H9 (cell line): ENCODE measurements at regions not wholly inside any gene's neighbourhood (a gene's known extent, or its start where the extent isn't known, plus 50 kb on each side); places are given as distances from the start of the nearest gene placed in this dataset.

ENCODE experiments used
- DNase-seq: peaks from one replicate; pipeline ENCODE4 v3.0.0-alpha.2; 2017
- H2AFZ ChIP-seq: one replicate; pipeline ENCODE4 v1.6.1; 2013; ENCODE audit warnings: mild to moderate bottlenecking, low read length, control low read depth, moderate library complexity
- H2AK5ac ChIP-seq: 2 replicates; pipeline ENCODE4 v1.6.1; 2013; ENCODE audit warnings: low read length, control low read depth, mixed read lengths; ENCODE audit not compliant: insufficient read length
- H2BK120ac ChIP-seq: one replicate; pipeline ENCODE4 v1.6.1; 2013; ENCODE audit warnings: low read depth, mild to moderate bottlenecking, low read length, control low read depth, inconsistent platforms; ENCODE audit not compliant: poor library complexity, severe bottlenecking
- H2BK12ac ChIP-seq: 2 replicates; pipeline ENCODE4 v1.6.1; 2013; ENCODE audit warnings: low read length, control low read depth, mixed read lengths, low read depth; ENCODE audit not compliant: insufficient read length
- H2BK15ac ChIP-seq: 2 replicates; pipeline ENCODE4 v1.6.1; 2013; ENCODE audit warnings: low read depth, low read length, control low read depth
- H2BK20ac ChIP-seq: one replicate; pipeline ENCODE4 v1.6.1; 2013; ENCODE audit warnings: low read depth, mild to moderate bottlenecking, low read length, control low read depth, inconsistent platforms; ENCODE audit not compliant: poor library complexity, severe bottlenecking
- H2BK5ac ChIP-seq: 2 replicates; pipeline ENCODE4 v1.6.1; 2013; ENCODE audit warnings: low read length, control low read depth, mixed read lengths; ENCODE audit not compliant: insufficient read length
- H3K14ac ChIP-seq: 2 replicates; pipeline ENCODE4 v1.6.1; 2013; ENCODE audit warnings: low read length, control low read depth; ENCODE audit not compliant: insufficient read depth
- H3K18ac ChIP-seq: 2 replicates; pipeline ENCODE4 v1.6.1; 2013; ENCODE audit warnings: low read depth, mild to moderate bottlenecking, mixed read lengths, low read length, control low read depth; ENCODE audit not compliant: insufficient read length
- H3K23ac ChIP-seq: 2 replicates; pipeline ENCODE4 v1.6.1; 2013; ENCODE audit warnings: low read length, control low read depth, mixed read lengths, low read depth; ENCODE audit not compliant: insufficient read length
- H3K23me2 ChIP-seq: 2 replicates; pipeline ENCODE4 v1.6.1; 2013; ENCODE audit warnings: low read depth, mild to moderate bottlenecking, mixed read lengths, low read length, control low read depth; ENCODE audit not compliant: insufficient read length, poor library complexity, severe bottlenecking
- H3K27ac ChIP-seq: 2 replicates; pipeline ENCODE4 v1.5.1; 2013; ENCODE audit warnings: low read length, control low read depth, mixed read lengths, low read depth; ENCODE audit not compliant: insufficient read length
- H3K27me3 ChIP-seq: 2 replicates; pipeline ENCODE4 v1.6.1; 2013; ENCODE audit warnings: low read length, control low read depth, inconsistent platforms; ENCODE audit not compliant: insufficient read depth
- H3K4ac ChIP-seq: 2 replicates; pipeline ENCODE4 v1.6.1; 2013; ENCODE audit warnings: low read depth, mild to moderate bottlenecking, control low read depth, inconsistent platforms, low read length, moderate library complexity
- H3K4me1 ChIP-seq: 2 replicates; pipeline ENCODE4 v1.6.1; 2013; ENCODE audit warnings: low read length, control low read depth, inconsistent platforms; ENCODE audit not compliant: insufficient read depth
- H3K4me2 ChIP-seq: 2 replicates; pipeline ENCODE4 v1.6.1; 2013; ENCODE audit warnings: low read length, control low read depth, mixed read lengths; ENCODE audit not compliant: insufficient read length, insufficient read depth
- H3K56ac ChIP-seq: 2 replicates; pipeline ENCODE4 v1.6.1; 2013; ENCODE audit warnings: low read depth, mild to moderate bottlenecking, mixed read lengths, low read length, control low read depth; ENCODE audit not compliant: insufficient read length
- H3K79me1 ChIP-seq: 2 replicates; pipeline ENCODE4 v1.6.1; 2013; ENCODE audit warnings: low read depth, mild to moderate bottlenecking, moderate library complexity, low read length, control low read depth, inconsistent platforms; ENCODE audit not compliant: insufficient read depth, poor library complexity, severe bottlenecking
- H3K79me2 ChIP-seq: 2 replicates; pipeline ENCODE4 v1.6.1; 2013; ENCODE audit warnings: low read length, control low read depth, inconsistent platforms; ENCODE audit not compliant: insufficient read depth
- H3K9ac ChIP-seq: 2 replicates; pipeline ENCODE4 v1.6.1; 2013; ENCODE audit warnings: low read length, control low read depth, mixed read lengths; ENCODE audit not compliant: insufficient read length; ENCODE audit errors: extremely low read depth
- H3K9me3 ChIP-seq: one replicate; pipeline ENCODE4 v1.6.1; 2013; ENCODE audit warnings: low read depth, low read length, inconsistent platforms; ENCODE audit not compliant: control insufficient read depth
- H3T11ph ChIP-seq: one replicate; pipeline ENCODE4 v1.6.1; 2013; ENCODE audit warnings: mild to moderate bottlenecking, low read length, control low read depth, inconsistent platforms
- H4K20me1 ChIP-seq: one replicate; pipeline ENCODE4 v1.6.1; 2013; ENCODE audit not compliant: control insufficient read depth, insufficient read length, insufficient read depth
- H4K5ac ChIP-seq: 2 replicates; pipeline ENCODE4 v1.6.1; 2013; ENCODE audit warnings: low read depth, mild to moderate bottlenecking, mixed read lengths, low read length, control low read depth; ENCODE audit not compliant: insufficient read length
- H4K8ac ChIP-seq: replicated peaks from 2 replicates; pipeline ENCODE4 v1.6.1; 2013; ENCODE audit warnings: low read length, control low read depth, mixed read lengths, low read depth; ENCODE audit not compliant: insufficient read length
- H4K91ac ChIP-seq: 2 replicates; pipeline ENCODE4 v1.6.1; 2013; ENCODE audit warnings: low read depth, mild to moderate bottlenecking, moderate library complexity, mixed read lengths, low read length, control low read depth; ENCODE audit not compliant: insufficient read length
- H3K27ac Mint-ChIP-seq, 3 experiments: 2 replicates in 2 of 3; 3 replicates in 1 of 3; pipeline ENCODE4 v1.8.0; 2020 to 2021; ENCODE audit warnings: mixed read lengths in 3 of 3, mild to moderate bottlenecking in 1 of 3, moderate library complexity in 1 of 3
- H3K27me3 Mint-ChIP-seq: 2 replicates; pipeline ENCODE4 v1.8.0; 2021; ENCODE audit warnings: low read depth, mild to moderate bottlenecking, moderate library complexity, mixed read lengths
- H3K36me3 Mint-ChIP-seq, 3 experiments: 2 replicates in 2 of 3; 3 replicates in 1 of 3; pipeline ENCODE4 v1.8.0; 2020 to 2021; ENCODE audit warnings: low read depth in 3 of 3, mixed read lengths in 3 of 3; ENCODE audit not compliant: insufficient read depth in 1 of 3
- H3K4me1 Mint-ChIP-seq, 2 experiments: 2 replicates each; pipeline ENCODE4 v1.8.0; 2020; ENCODE audit warnings: mixed read lengths in 2 of 2
- H3K4me3 Mint-ChIP-seq, 2 experiments: 2 replicates in 1 of 2; 3 replicates in 1 of 2; pipeline ENCODE4 v1.8.0; 2020 to 2021; ENCODE audit warnings: mild to moderate bottlenecking in 2 of 2, mixed read lengths in 2 of 2, moderate library complexity in 1 of 2
- H3K9me3 Mint-ChIP-seq, 2 experiments: 2 replicates in 1 of 2; 3 replicates in 1 of 2; pipeline ENCODE4 v1.8.0; 2020; ENCODE audit warnings: mild to moderate bottlenecking in 2 of 2, mixed read lengths in 2 of 2, moderate library complexity in 1 of 2
- CTCF ChIP-seq: fragments of 200-600 bp; sonication (generic); conservative IDR thresholded peaks from 3 replicates; pipeline ENCODE4 v1.8.0; 2021; ENCODE audit warnings: antibody characterized with exemption, mild to moderate bottlenecking

- Histone ChIP-seq H3K27me3 (no peaks in the 10 kb centered on the region), H3K18ac (no peak overlapping the region), H3K9me3 (no peaks in the 10 kb centered on the region), H2BK5ac (no peak overlapping the region), H2AK5ac (no peak overlapping the region), H4K20me1 (no peaks in the 10 kb centered on the region), H4K8ac (no peak overlapping the region), H3K79me2 (no peaks in the 10 kb centered on the region), H3K27ac (no peak overlapping the region), H3K9ac (no peak overlapping the region), H3K4me1 (no peaks in the 10 kb centered on the region), H3K79me1 (no peaks in the 10 kb centered on the region), H4K5ac (no peak overlapping the region), H2BK120ac (no peak overlapping the region), H3T11ph (no peak overlapping the region), H4K91ac (no peak overlapping the region), H2BK20ac (no peak overlapping the region), H3K23me2 (no peaks in the 10 kb centered on the region), H2AFZ (no peak overlapping the region), H2BK15ac (no peak overlapping the region), H3K14ac (no peak overlapping the region), H3K56ac (no peak overlapping the region), H3K4me2 (no peak overlapping the region), H2BK12ac (no peak overlapping the region), H3K4ac (no peak overlapping the region), H3K23ac (no peak overlapping the region)
- H3K27ac Mint-ChIP-seq, result no peak overlapping the region
- no peaks in the 10 kb centered on the region for H3K9me3 Mint-ChIP-seq
- no peak for TF ChIP-seq CTCF
- no peaks in the 10 kb centered on the region for H3K36me3 Mint-ChIP-seq
- DNase-seq, result no peak
- no peak overlapping the region for H3K4me3 Mint-ChIP-seq
- no peaks in the 10 kb centered on the region for H3K4me1 Mint-ChIP-seq
- peaks cover 6% of the 10 kb centered on the region for H3K27me3 Mint-ChIP-seq
These were observed 350.8 kb downstream of the EMP1 start for GRCh38 chr12:13547283-13547682.
